ENCODE measurements at regions not wholly inside any gene's neighbourhood (a gene's known extent, or its start where the extent isn't known, plus 50 kb on each side); places are given as distances from the start of the nearest gene placed in this dataset.

DNA sequence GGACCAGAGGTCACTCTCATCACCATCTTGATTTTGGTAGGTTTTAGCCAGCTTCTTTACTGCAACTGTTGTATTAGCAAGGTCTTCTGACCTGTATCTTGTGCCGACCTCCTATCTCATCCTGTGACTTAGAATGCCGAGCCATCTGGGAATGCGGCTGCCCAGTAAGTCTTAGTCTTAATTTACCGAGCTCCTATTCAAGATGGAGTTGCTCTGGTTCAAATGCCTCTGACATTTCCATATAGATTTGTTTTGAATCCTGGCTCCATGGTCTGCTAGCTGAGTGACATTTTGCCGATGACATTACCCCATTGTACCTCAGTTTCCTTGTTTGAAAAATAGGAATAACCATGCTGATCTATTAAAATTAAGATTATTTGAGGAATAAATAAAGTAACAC is 193.9 kb upstream of the HMCN1 start:
- no peak for TF ChIP-seq CTCF (IDR thresholded peaks at IDR 0.05 in 4 of 5, conservative IDR thresholded peaks at IDR 0.05 in 1 of 5)
- no peak for TF ChIP-seq POLR2A (IDR thresholded peaks at IDR 0.05)
